ENCODE measurements at regions not wholly inside any gene's neighbourhood (a gene's known extent, or its start where the extent isn't known, plus 50 kb on each side); places are given as distances from the start of the nearest gene placed in this dataset.

- no TSS peak for BruUV-seq (replicated peaks)
- no peaks in the 10 kb centered on the region for H4K20me1 ChIP-seq (ENCODE audit: insufficient read depth)
- H3K27ac ChIP-seq, result no peak overlapping the region
- no peaks in the 10 kb centered on the region for H3K9me2 ChIP-seq (ENCODE audit: insufficient read depth)
- H3K4me1 ChIP-seq (replicated peaks; ENCODE audit: insufficient read depth), result no peaks in the 10 kb centered on the region
- H2AFZ ChIP-seq, result no peak overlapping the region
- TF ChIP-seq CTCF (conservative IDR thresholded peaks at IDR 0.05), result no peak
- no peak for TF ChIP-seq EZH2 (IDR thresholded peaks at IDR 0.05; ENCODE audit: low read depth)
- H3K9me3 ChIP-seq (ENCODE audit: insufficient read depth, low read depth), result no peaks in the 10 kb centered on the region
- ChIA-PET POLR2A (ENCODE audit: unreplicated experiment) (no interaction called here), CTCF (no interaction called here)
- intact Hi-C loops (cut with micrococcal nuclease; ENCODE audit: unreplicated experiment), result no loop called here
- no peak for DNase-seq
- H3K79me2 ChIP-seq (ENCODE audit: low read depth), result no peaks in the 10 kb centered on the region
- no peaks in the 10 kb centered on the region for H3K27me3 ChIP-seq (ENCODE audit: insufficient read depth, low read depth)
- H3F3A ChIP-seq (ENCODE audit: insufficient read depth, low read depth), result no peaks in the 10 kb centered on the region
- H3K4me3 ChIP-seq, result no peak overlapping the region
- H3K4me2 ChIP-seq, result no peak overlapping the region
- H3K36me3 ChIP-seq (ENCODE audit: low read depth), result no peaks in the 10 kb centered on the region
These were observed 163.6 kb upstream of the ANK2 start for GRCh38 chr4:112885897-112886296.

GRCh38 chr4:112888622-112889021, 160.8 kb upstream of the ANK2 start:
- no peaks in the 10 kb centered on the region for H3K27me3 ChIP-seq (ENCODE audit: insufficient read depth, low read depth)
- no peak overlapping the region for H3K4me3 ChIP-seq

DNA sequence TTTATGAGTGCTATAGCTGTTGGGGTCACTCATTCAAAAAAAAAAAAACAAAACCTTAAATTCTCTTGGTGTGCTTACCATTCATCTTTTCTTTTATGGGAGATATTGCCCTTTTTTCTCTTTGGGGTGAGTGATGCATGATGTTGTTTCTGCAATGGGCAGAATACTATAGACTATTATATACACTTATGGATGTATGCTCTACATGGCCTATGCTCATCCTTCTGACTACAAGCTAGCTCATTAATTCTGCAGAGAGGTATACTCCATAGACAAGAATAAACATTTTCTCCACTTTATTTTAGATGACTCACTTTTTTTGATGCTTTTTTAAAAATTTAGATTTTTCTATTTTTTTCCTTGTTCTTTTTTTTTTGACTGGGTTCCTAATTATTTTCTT, 160.3 kb upstream of the ANK2 start:
- no peaks in the 10 kb centered on the region for H4K20me1 ChIP-seq (ENCODE audit: insufficient read depth)
- CTCF ChIA-PET, result no interaction called here
- POLR2A ChIA-PET (ENCODE audit: unreplicated experiment), result interaction anchor here (0.6 kb wide), 2 partner anchors 71 to 710 kb away, joined by 5 to 7 read pairs; no protein-coding TSS in a partner anchor
- no peaks in the 10 kb centered on the region for H3K9me2 ChIP-seq (ENCODE audit: insufficient read depth)
- H2AFZ ChIP-seq, result no peak overlapping the region
- H3K4me1 ChIP-seq (replicated peaks; ENCODE audit: insufficient read depth), result no peaks in the 10 kb centered on the region
- no peaks in the 10 kb centered on the region for H3F3A ChIP-seq (ENCODE audit: insufficient read depth, low read depth)
- no peak overlapping the region for H3K4me3 ChIP-seq
- DNase-seq, result no peak
- TF ChIP-seq CTCF (conservative IDR thresholded peaks at IDR 0.05) (no peak), EZH2 (IDR thresholded peaks at IDR 0.05; ENCODE audit: low read depth) (no peak)
- intact Hi-C loops (cut with micrococcal nuclease; ENCODE audit: unreplicated experiment), result no loop called here
- no peaks in the 10 kb centered on the region for H3K27me3 ChIP-seq (ENCODE audit: insufficient read depth, low read depth)
- H3K9me3 ChIP-seq (ENCODE audit: insufficient read depth, low read depth), result no peaks in the 10 kb centered on the region
- no peaks in the 10 kb centered on the region for H3K79me2 ChIP-seq (ENCODE audit: low read depth)
- no peak overlapping the region for H3K4me2 ChIP-seq
- no TSS peak for BruUV-seq (replicated peaks)
- no peak overlapping the region for H3K27ac ChIP-seq
- H3K36me3 ChIP-seq (ENCODE audit: low read depth), result no peaks in the 10 kb centered on the region

More at GRCh38 chr4:112888622-112889021, 160.8 kb upstream of the ANK2 start:
- H3K79me2 ChIP-seq (ENCODE audit: low read depth), result no peaks in the 10 kb centered on the region
- no peaks in the 10 kb centered on the region for H3K36me3 ChIP-seq (ENCODE audit: low read depth)
- no peak for DNase-seq
- H2AFZ ChIP-seq, result no peak overlapping the region
- BruUV-seq (replicated peaks), result no TSS peak
- TF ChIP-seq CTCF (conservative IDR thresholded peaks at IDR 0.05) (no peak), EZH2 (IDR thresholded peaks at IDR 0.05; ENCODE audit: low read depth) (no peak)
- no peak overlapping the region for H3K27ac ChIP-seq
- intact Hi-C loops (cut with micrococcal nuclease; ENCODE audit: unreplicated experiment), result no loop called here
- ChIA-PET POLR2A (ENCODE audit: unreplicated experiment) (interaction anchor here (0.6 kb wide), 2 partner anchors 71 to 711 kb away, joined by 5 to 7 read pairs; no protein-coding TSS in a partner anchor), CTCF (no interaction called here)
- no peaks in the 10 kb centered on the region for H4K20me1 ChIP-seq (ENCODE audit: insufficient read depth)
- H3K9me2 ChIP-seq (ENCODE audit: insufficient read depth), result no peaks in the 10 kb centered on the region
- no peaks in the 10 kb centered on the region for H3K9me3 ChIP-seq (ENCODE audit: insufficient read depth, low read depth)
- H3K4me1 ChIP-seq (replicated peaks; ENCODE audit: insufficient read depth), result no peaks in the 10 kb centered on the region
- no peak overlapping the region for H3K4me2 ChIP-seq
- no peaks in the 10 kb centered on the region for H3F3A ChIP-seq (ENCODE audit: insufficient read depth, low read depth)
